NT2/D1 (cell line): ENCODE measurements at regions not wholly inside any gene's neighbourhood (a gene's known extent, or its start where the extent isn't known, plus 50 kb on each side); places are given as distances from the start of the nearest gene placed in this dataset.

Experiments
- YY1 ChIP-seq: IDR thresholded peaks from 2 replicates; pipeline ENCODE4 v1.6.1; 2011; ENCODE audit not compliant: insufficient read length, insufficient read depth
- ZNF274 ChIP-seq: IDR thresholded peaks from 2 replicates; pipeline ENCODE4 v1.6.1; 2011; ENCODE audit warnings: mild to moderate bottlenecking, low read depth, low read length

GRCh38 chr21:31552826-31553225 is 106.7 kb upstream of the SOD1 start:
- TF ChIP-seq ZNF274 (no peak), YY1 (no peak)
